Hematopoietic multipotent progenitor cell treated with erythropoietin and hydrocortisone succinate and interleukin-3 and kit ligand, for 4 days (in vitro differentiated cells): ENCODE measurements at regions not wholly inside any gene's neighbourhood (a gene's known extent, or its start where the extent isn't known, plus 50 kb on each side); places are given as distances from the start of the nearest gene placed in this dataset.
A peak's percentile ranks its signal among the peaks of the same experiment; 100 is the strongest.

ENCODE experiments used
- DNase-seq: peaks from one replicate; pipeline ENCODE4 v3.0.0-alpha.2; 2015

GRCh38 chr12:62098132-62098531 lies 162.1 kb upstream of the USP15 start:
- no peak for DNase-seq

GRCh38 chr12:62103748-62104147 lies 156.5 kb upstream of the USP15 start:
- no peak for DNase-seq

- DNase-seq: peak; percentile 5
Measured at GRCh38 chr12:62106547-62107185, 153.5 kb upstream of the USP15 start.

- no peak for DNase-seq
Measured at GRCh38 chr12:62113366-62114011, 146.7 kb upstream of the USP15 start.

GRCh38 chr12:62116986-62117385 lies 143.2 kb upstream of the USP15 start:
- DNase-seq: no peak

GRCh38 chr12:62123721-62124203 lies 136.4 kb upstream of the USP15 start:
- peak; percentile 85 for DNase-seq

- DNase-seq: no peak
Measured at GRCh38 chr12:62127516-62127915, 132.7 kb upstream of the USP15 start.

GRCh38 chr12:62128175-62128975 lies 131.8 kb upstream of the USP15 start:
- peak; percentile 72 for DNase-seq

- DNase-seq: peak; percentile 91
Measured at GRCh38 chr12:62129291-62129690, 130.9 kb upstream of the USP15 start.

- peak; percentile 42 for DNase-seq
Measured at GRCh38 chr12:62130402-62130801, 129.8 kb upstream of the USP15 start.

GRCh38 chr12:62130834-62131552 lies 129.2 kb upstream of the USP15 start:
- DNase-seq: peak; percentile 87

GRCh38 chr12:62133440-62133839 lies 126.8 kb upstream of the USP15 start:
- DNase-seq: peak; percentile 15

GRCh38 chr12:62135553-62136200 lies 124.5 kb upstream of the USP15 start:
- DNase-seq: no peak

GRCh38 chr12:62136496-62136895 lies 123.7 kb upstream of the USP15 start:
- peak; percentile 66 for DNase-seq

GRCh38 chr12:62138527-62138926 lies 121.7 kb upstream of the USP15 start:
- no peak for DNase-seq

- peak; percentile 66 for DNase-seq
Measured at GRCh38 chr12:62146318-62146717, 113.9 kb upstream of the USP15 start.

- DNase-seq: no peak
Measured at GRCh38 chr12:62158013-62158412, 102.2 kb upstream of the USP15 start.

- DNase-seq: peak; percentile 54
Measured at GRCh38 chr12:62158461-62159360, 101.5 kb upstream of the USP15 start.

GRCh38 chr12:62162214-62162613 lies 98.0 kb upstream of the USP15 start:
- DNase-seq: no peak

- no peak for DNase-seq
Measured at GRCh38 chr12:62163368-62163767, 96.8 kb upstream of the USP15 start.

GRCh38 chr12:62164036-62164435 lies 96.2 kb upstream of the USP15 start:
- no peak for DNase-seq
